ENCODE measurements at regions not wholly inside any gene's neighbourhood (a gene's known extent, or its start where the extent isn't known, plus 50 kb on each side); places are given as distances from the start of the nearest gene placed in this dataset.

DNA sequence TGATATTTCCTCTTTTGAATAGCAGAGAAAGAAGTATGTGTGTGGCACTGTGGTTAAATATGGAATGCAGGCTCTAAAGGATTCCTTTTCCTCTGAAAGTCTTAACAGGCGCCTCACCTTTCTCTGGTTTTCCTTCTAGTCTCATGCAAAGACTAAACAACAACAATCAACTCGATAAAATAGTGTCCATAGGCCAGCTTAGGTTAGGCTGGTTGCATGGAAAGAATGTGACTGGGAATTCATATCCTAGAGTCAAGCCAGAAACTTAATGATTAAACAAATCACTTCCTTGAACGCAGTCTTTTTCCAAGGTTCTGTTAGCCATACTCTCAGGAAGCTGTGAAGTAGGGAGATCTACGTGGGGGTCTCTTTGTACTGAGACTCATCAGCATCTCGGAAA, 800.8 kb upstream of the ID2 start:
- WGBS, 4 donors = 56 to 71% (median 64%) methylated on average over 5 of the region's 5 CpGs
- TF ChIP-seq, protein P1, sequence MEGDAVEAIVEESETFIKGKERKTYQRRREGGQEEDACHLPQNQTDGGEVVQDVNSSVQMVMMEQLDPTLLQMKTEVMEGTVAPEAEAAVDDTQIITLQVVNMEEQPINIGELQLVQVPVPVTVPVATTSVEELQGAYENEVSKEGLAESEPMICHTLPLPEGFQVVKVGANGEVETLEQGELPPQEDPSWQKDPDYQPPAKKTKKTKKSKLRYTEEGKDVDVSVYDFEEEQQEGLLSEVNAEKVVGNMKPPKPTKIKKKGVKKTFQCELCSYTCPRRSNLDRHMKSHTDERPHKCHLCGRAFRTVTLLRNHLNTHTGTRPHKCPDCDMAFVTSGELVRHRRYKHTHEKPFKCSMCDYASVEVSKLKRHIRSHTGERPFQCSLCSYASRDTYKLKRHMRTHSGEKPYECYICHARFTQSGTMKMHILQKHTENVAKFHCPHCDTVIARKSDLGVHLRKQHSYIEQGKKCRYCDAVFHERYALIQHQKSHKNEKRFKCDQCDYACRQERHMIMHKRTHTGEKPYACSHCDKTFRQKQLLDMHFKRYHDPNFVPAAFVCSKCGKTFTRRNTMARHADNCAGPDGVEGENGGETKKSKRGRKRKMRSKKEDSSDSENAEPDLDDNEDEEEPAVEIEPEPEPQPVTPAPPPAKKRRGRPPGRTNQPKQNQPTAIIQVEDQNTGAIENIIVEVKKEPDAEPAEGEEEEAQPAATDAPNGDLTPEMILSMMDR (IDR thresholded peaks at IDR 0.05) = no peak
- Histone ChIP-seq H3K36me3 (replicated peaks in 1 of 2) (no peaks in the 10 kb centered on the region), H3K27ac (no peak overlapping the region), H3K4me3 (no peak overlapping the region), H3K4me1 (replicated peaks in 1 of 2) (no peaks in the 10 kb centered on the region), H3K27me3 (no peaks in the 10 kb centered on the region), H3K9me3 (replicated peaks in 1 of 3) (no peaks in the 10 kb centered on the region)
- DNase-seq = no peak
- intact Hi-C loops (cut with DNase I) = no loop called here

DNA sequence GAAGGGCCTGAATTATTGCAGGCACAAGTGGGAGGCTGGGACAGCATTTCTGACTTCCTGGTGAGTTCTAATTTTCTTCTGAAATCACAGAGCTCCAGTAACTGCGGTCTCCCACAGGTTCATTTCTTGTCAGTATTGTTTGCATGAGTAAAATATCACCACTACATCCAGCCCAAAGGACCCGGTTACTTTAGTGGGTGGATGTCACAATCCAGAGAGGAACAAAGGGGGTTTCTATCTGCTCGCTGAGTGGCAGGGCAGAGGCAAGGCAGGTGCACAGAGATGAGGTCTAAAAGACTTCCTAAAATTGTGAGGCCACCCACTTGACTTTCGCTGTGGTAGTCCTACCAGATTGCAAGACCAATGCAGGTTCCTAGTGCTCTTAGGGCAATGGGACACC, 800.4 kb upstream of the ID2 start:
- 70 to 86% (median 79%) methylated on average over 4 of the region's 4 CpGs for WGBS, 4 donors
- intact Hi-C loops (cut with DNase I) = no loop called here
- TF ChIP-seq, protein P1 (IDR thresholded peaks at IDR 0.05) = no peak
- no peak for TF ChIP-seq POLR2A (IDR thresholded peaks at IDR 0.05)

DNA sequence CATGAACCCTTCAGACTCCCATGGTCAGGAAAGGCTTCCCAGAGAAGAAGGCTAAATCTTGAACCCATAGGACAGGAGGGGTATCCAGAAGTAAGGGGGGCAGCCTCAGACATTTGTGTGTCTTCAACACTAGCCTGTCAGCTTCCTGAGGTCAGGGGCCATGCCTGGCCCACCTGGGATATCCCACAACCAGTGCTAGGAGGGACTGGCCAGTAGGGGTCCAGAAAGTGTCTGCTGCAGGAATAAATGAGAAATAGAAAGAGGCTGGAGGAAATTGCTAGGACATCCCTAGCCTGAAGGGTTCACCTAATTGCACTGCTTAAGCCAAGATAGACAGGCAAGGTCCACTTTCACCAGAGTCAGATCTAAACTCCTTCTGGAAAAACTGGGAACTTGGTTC, 799.6 kb upstream of the ID2 start:
- Histone ChIP-seq H3K27me3 (no peaks in the 10 kb centered on the region), H3K4me3 (no peak overlapping the region), H3K36me3 (replicated peaks in 1 of 2) (no peaks in the 10 kb centered on the region), H3K4me1 (replicated peaks in 1 of 2) (no peaks in the 10 kb centered on the region), H3K9me3 (replicated peaks in 1 of 3) (no peaks in the 10 kb centered on the region), H3K27ac (no peak overlapping the region)
- no peak for DNase-seq
- TF ChIP-seq, protein P1 (IDR thresholded peaks at IDR 0.05) = no peak
- TF ChIP-seq POLR2A (IDR thresholded peaks at IDR 0.05) = no peak
- intact Hi-C loops (cut with DNase I) = no loop called here

More for the DNA sequence above, 800.4 kb upstream of the ID2 start:
- no peak overlapping the region for H3K27ac ChIP-seq
- H3K9me3 ChIP-seq (replicated peaks in 1 of 3) = no peaks in the 10 kb centered on the region
- H3K4me1 ChIP-seq (replicated peaks in 1 of 2) = no peaks in the 10 kb centered on the region
- H3K27me3 ChIP-seq = no peaks in the 10 kb centered on the region
- H3K4me3 ChIP-seq = no peak overlapping the region
- no peaks in the 10 kb centered on the region for H3K36me3 ChIP-seq (replicated peaks in 1 of 2)
- DNase-seq = no peak

DNA sequence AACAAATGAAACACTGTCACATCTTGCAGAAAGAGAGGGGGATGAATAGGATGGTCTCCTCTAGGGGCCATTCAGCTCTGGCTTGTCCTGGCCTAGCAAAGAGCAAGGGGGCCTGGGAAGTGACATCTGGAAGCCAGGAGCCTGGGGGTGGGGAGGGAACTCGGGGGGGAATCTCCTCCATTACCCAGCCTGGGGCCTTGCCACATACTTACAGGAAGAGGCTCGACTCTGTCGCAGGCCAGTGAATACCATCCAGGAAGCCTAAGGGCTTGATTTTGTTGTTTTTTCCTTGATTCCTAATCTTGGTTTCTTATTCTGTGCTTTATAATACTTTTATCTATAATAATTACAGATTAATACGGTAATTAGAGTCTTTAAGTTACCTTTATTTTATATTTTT, 797.5 kb upstream of the ID2 start:
- Histone ChIP-seq H3K9me3 (replicated peaks in 1 of 3) (no peaks in the 10 kb centered on the region), H3K4me1 (replicated peaks in 1 of 2) (no peaks in the 10 kb centered on the region), H3K36me3 (replicated peaks in 1 of 2) (no peaks in the 10 kb centered on the region), H3K27ac (no peak overlapping the region), H3K4me3 (no peak overlapping the region), H3K27me3 (no peaks in the 10 kb centered on the region)
- no peak for DNase-seq
- TF ChIP-seq POLR2A (IDR thresholded peaks at IDR 0.05) = no peak
- TF ChIP-seq, protein P1 (IDR thresholded peaks at IDR 0.05) = no peak
- WGBS, 4 donors = 71 to 86% (median 78%) methylated on average over 3 to 4 of the region's 4 CpGs
- intact Hi-C loops (cut with DNase I) = no loop called here

Measured in adrenal gland (tissue), 9 donors.